ENCODE measurements at regions not wholly inside any gene's neighbourhood (a gene's known extent, or its start where the extent isn't known, plus 50 kb on each side); places are given as distances from the start of the nearest gene placed in this dataset.
"Not testable (repeated sequence)": the region's sequence is repeated elsewhere in the genome, so short reads cannot be mapped to it uniquely, and the experiment has no call there.

DNA sequence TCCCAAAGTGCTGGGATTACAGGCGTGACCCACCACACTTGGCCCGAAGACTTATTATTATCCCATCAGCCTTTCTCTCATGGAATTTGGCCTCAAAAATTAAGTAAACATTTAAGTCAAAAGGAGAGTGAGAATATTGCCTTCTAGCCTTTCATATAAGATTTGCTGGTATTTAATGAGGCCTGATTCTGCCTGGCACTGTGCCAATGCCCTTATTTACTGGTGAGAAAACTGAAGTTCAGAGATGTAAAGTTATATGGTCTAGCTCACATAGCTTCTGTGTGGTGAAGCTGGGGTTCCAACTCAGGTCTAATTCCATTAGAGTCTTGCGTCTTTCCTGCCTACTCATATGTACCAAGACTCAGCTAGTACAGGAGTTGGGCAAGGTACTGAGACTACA lies 260.2 kb downstream of the SDHAF3 start:
- DNase-seq: no peak

GRCh38 chr7:97381815-97382554 lies 264.5 kb downstream of the SDHAF3 start:
- no peak for DNase-seq

DNA sequence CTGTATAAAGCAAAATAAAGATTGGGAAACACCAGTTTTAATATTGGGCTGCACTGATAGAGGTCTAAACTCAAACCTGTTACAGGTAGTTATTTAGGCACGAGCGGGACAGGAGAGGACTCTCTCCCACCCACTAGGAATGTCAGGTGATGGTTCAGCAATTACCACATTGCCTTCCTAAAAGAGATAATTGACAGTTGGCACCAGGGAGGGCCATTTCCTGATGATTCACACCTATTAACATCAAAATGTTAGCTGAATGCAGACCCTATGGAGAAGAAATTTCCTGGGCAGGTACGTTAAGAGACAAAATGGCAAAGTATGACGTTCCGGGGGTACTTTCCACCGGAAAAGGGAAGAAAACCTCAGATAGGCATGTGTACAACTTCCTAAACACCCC lies 272.6 kb downstream of the SDHAF3 start:
- no peak for DNase-seq

DNA sequence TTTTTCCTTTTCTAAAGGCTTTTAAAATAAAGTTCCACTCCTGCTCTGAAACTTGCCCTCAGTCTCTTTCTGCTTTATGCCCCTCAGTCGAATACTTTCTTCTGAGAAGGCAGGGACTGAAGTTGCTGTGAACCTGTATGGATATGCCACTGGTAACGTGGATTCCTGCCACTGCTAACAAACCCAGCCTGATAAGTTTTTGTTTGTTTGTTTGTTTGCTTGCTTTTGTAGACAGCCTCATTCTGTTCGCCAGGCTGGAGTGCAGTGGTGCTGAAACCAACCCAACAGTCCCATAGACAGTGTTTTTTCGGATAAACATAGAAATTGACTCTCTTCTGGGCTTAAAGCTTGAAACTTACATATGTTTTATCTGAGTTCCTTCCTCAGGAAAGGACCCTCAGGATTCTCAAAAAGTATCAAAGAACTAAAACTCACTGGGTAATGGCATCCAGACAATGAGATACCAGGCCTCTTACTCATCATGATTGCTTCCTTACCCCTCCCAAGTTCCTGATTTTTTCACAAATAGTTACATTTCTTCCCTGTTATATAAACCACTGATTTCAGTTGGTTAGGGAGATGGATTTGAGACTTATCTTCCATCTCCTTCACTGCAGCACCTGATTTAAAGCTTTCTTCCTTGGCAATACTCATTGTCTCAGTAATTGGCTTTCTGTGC lies 273.6 kb downstream of the SDHAF3 start:
- no peak for DNase-seq

DNA sequence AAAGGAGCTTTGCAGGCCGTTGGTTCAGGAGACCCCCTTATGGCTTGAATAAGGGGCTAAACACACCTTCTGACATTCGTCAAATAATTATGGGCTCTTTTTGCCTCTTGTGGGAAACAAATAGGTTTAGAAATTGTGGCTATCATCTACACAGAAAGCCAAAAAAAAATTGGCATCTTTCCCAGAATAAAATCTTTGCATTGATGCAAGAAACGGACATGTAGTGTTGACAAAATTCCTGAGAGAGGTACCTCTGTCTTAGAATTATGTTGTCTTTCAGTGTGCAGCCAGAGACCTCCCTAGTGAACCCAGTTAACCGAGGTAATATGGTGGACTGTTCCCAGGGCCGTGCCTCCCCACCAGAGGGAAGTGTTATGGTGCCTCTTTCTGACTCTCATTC lies 283.9 kb downstream of the SDHAF3 start:
- DNase-seq: no peak

GRCh38 chr7:97405835-97406234 lies 288.3 kb downstream of the SDHAF3 start:
- no peak for DNase-seq

DNA sequence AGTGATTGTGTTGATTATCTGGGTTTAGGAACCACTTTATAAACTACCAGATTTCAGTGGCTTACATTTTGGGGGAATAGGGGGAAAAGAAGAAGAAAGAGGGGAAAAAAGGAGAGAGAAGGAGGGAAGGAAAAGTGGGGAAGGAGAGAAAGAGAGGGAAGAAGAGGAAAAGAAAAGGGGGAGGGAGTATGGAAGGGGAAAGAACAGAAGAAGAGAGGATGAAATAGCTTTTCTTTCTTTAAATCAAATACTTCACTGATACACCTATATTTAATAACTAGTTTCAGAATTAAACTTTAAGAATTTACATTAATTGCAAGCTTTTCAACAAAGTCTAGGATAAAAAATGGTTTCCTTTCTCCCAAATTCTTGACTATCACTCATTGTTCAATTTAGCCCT lies 289.6 kb downstream of the SDHAF3 start:
- DNase-seq: no peak

DNA sequence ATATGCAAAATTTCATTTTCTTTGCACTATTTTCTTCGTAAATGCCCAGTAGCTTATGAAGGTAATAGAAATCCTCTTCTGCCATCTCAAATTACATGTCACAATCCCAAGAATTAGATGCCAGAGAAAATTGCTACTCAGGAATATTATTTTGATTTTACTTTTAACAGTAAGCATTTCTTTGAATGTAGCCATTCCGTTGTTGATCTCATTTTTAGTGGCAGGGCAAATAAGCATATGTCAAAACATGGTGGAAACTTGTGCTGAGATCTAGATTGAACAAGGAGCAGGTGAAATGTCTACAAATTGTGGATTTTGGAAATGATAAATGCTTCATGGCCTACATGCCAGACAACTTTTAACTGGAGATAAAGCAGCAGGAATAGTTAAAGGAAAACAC lies 291.8 kb downstream of the SDHAF3 start:
- DNase-seq: no peak

GRCh38 chr7:97418312-97418711 lies 300.8 kb downstream of the SDHAF3 start:
- DNase-seq: no peak

GRCh38 chr7:97419898-97420297 lies 302.4 kb downstream of the SDHAF3 start:
- DNase-seq: no peak

DNA sequence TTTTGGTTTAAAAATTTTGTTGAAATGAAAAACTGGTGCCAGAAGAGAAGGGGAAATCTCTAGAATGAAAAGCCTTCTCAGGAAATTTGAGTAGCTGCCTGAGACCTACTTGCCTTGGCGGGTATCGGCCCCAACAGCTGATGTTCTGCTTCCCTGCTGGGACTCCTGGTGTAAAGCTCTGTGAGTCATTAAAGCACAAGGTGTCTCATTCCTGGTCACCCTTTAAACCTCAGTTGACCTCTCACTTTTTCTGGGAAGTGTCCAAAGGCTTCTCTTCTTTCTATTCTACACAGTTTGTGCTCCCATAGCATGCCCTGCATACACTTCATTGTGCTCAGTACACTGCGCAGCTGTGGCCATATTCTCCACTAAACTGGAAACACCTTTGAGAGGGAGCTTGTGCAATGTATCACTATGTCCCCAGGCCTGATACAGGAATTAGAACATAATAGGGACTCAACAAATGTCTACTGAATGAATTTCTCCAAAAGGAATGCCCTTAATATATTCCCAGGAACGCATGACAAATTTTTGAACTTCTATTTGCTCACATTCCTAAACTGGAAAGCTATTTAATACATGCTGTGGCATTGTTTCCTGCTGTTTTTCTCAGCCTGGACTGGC lies 303.9 kb downstream of the SDHAF3 start:
- DNase-seq: no peak

- DNase-seq: no peak
Observed at GRCh38 chr7:97422046-97422445, 304.5 kb downstream of the SDHAF3 start.

GRCh38 chr7:97430006-97430405 lies 301.9 kb upstream of the TAC1 start:
- no peak for DNase-seq

DNA sequence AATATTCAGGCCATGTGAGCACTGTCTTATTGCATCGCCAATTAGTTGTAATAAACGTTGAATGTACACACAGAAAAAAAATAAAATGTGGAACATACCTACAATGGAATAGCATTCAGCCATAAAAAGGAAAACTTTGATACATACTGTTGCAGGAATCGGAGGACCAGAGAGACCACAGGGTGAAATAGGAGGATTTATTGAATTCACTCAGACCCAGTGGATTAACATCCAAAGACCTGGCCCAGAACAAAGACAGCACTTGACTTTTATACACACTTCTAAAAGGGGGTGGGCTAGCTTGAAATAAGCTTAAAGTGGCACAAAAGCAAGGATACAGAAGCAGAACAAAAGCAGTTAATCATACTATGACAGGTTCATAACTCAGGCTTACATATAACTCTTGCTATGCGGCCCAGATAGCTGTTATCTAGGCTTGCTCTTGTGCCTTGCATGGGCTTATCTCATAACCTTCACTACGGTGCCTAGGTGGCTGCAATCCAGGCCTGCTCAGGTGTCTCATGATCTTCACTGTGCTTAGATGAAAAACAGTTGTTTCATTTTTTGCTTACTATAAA lies 292.2 kb upstream of the TAC1 start:
- DNase-seq: no peak

DNA sequence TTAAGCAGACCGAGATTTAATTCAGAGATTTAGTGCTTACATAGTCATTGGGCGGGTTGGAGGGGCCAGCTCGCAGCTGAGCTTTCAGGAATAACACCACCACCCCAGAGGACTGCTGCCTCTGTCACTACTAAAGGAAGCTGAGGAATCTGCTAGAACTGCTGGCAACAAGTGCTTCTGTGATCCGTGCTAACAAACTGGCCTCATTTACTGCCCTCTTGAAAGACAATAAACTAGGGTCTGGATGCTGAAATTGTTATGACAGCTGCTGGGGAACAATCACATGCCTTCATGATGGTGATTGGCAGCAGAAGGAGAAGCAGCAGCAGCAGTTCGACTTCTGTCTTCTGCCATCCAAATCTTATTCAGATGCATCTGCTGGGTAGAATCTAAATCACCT lies 285.5 kb upstream of the TAC1 start:
- DNase-seq: no peak

- DNase-seq: not testable (repeated sequence)
Observed at GRCh38 chr7:97449448-97449847, 282.4 kb upstream of the TAC1 start.

DNA sequence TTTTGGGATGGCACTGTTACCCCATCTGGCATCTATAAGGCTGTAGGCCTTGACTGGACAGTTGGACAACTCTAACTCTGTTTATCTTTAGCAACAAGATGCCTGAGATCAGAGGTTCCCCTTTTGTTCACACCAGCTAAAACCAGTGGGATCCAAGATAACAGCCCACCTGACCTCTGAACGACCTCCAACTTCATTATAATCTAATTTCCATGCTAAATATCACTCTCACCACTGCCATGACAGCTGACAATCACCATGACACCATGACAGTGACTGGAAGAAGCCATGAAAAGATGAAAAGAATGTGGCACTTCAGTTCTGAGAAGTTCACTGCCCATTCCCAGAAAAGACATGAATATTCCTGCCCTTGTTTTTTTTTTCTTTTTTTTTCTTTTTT lies 281.4 kb upstream of the TAC1 start:
- no peak for DNase-seq

- no peak for DNase-seq
Observed at GRCh38 chr7:97454636-97455035, 277.2 kb upstream of the TAC1 start.

- DNase-seq: no peak
Observed at GRCh38 chr7:97457054-97457453, 274.8 kb upstream of the TAC1 start.

DNA sequence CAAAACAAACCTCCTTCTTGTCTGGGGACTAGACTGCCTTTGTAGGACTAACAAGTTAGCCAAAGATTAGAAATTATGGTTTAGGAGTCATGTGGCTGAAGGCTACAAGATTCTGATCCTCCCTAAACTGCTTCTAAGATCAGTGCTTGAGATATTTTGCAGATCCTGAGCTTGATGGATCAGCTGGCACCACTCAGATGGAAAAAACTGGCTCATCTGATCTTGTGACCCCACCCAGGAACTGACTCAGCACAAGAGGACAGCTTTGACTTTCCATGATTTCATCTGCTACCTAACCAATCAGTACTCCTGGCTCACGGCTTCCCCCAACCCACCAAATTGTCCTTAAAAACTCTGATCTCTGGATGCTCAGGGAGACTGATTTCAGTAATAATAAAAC lies 271.5 kb upstream of the TAC1 start:
- DNase-seq: no peak

- DNase-seq: no peak
Observed at GRCh38 chr7:97461596-97461995, 270.3 kb upstream of the TAC1 start.

GRCh38 chr7:97466071-97466470 lies 265.8 kb upstream of the TAC1 start:
- DNase-seq: no peak
